Karpas-422 (cell line): ENCODE measurements at regions not wholly inside any gene's neighbourhood (a gene's known extent, or its start where the extent isn't known, plus 50 kb on each side); places are given as distances from the start of the nearest gene placed in this dataset.

ENCODE experiments used
- DNase-seq: peaks from one replicate; pipeline ENCODE4 v3.0.0-alpha.2; 2015
- H2AFZ ChIP-seq: fragments of 200-600 bp; sonication (generic); 2 replicates; pipeline ENCODE4 v1.6.1; 2014; ENCODE audit warnings: antibody characterized with exemption, low read length, mixed read lengths
- H3K27ac ChIP-seq: fragments of 200-600 bp; sonication (generic); 2 replicates; pipeline ENCODE4 v1.5.1; 2014; ENCODE audit warnings: mild to moderate bottlenecking, low read length, moderate library complexity
- H3K27me3 ChIP-seq: fragments of 200-600 bp; sonication (generic); 2 replicates; pipeline ENCODE4 v1.6.1; 2014; ENCODE audit warnings: low read length, mixed read lengths
- H3K36me3 ChIP-seq: fragments of 200-600 bp; sonication (generic); 2 replicates; pipeline ENCODE4 v1.6.1; 2014; ENCODE audit warnings: low read length, mixed read lengths; ENCODE audit not compliant: insufficient read depth
- H3K4me1 ChIP-seq: fragments of 200-600 bp; sonication (generic); 2 replicates; pipeline ENCODE4 v1.6.1; 2014; ENCODE audit warnings: mild to moderate bottlenecking, low read length, mixed read lengths
- H3K4me2 ChIP-seq: fragments of 200-600 bp; sonication (generic); 2 replicates; pipeline ENCODE4 v1.6.1; 2014; ENCODE audit warnings: low read length, low read depth, mild to moderate bottlenecking; ENCODE audit not compliant: poor library complexity, severe bottlenecking
- H3K4me3 ChIP-seq: fragments of 200-600 bp; sonication (generic); 2 replicates; pipeline ENCODE4 v1.5.1; 2014; ENCODE audit warnings: mild to moderate bottlenecking, antibody characterized with exemption, low read length, mixed read lengths
- H3K79me2 ChIP-seq: fragments of 200-600 bp; sonication (generic); 2 replicates; pipeline ENCODE4 v1.6.1; 2014; ENCODE audit warnings: mild to moderate bottlenecking, low read length, mixed read lengths
- H3K9ac ChIP-seq: fragments of 200-600 bp; sonication (generic); 2 replicates; pipeline ENCODE4 v1.6.0; 2014; ENCODE audit warnings: low read length
- H3K9me2 ChIP-seq: fragments of 200-600 bp; sonication (generic), shearing (Covaris generic); replicated peaks from 2 replicates; pipeline ENCODE4 v1.6.0; 2014; ENCODE audit warnings: mild to moderate bottlenecking, low read length, moderate library complexity; ENCODE audit not compliant: insufficient read depth
- H3K9me3 ChIP-seq: fragments of 300-700, 200-600 bp; sonication (generic); 2 replicates; pipeline ENCODE4 v1.6.1; 2014; ENCODE audit warnings: low read length, mixed read lengths
- H4K20me1 ChIP-seq: fragments of 200-600 bp; sonication (generic); 2 replicates; pipeline ENCODE4 v1.6.1; 2014; ENCODE audit warnings: mild to moderate bottlenecking, antibody characterized with exemption, low read length, low read depth; ENCODE audit not compliant: insufficient read depth

DNA sequence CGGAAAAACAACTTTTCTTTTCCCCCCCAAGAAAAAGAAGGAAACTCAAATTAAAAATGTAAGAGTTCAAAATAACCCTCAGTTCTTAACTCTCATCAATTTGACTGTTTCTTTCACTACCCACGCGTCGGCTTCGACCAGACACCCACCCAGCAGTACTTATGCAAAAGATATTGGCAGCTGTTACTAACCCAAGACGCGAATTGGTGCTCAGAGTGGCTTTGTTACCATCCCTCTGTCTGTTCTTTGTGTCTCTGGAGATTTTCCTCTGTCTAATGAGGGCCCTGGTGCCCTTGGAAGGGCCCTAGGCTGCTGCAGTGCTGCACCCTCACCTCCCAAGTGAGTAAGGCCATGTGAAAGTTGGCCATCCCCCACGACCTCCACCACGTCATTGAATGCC lies 180.5 kb upstream of the NECTIN1 start:
- Histone ChIP-seq H3K4me2 (no peak overlapping the region), H3K9me2 (no peaks in the 10 kb centered on the region), H3K36me3 (no peaks in the 10 kb centered on the region), H2AFZ (no peak overlapping the region), H4K20me1 (no peaks in the 10 kb centered on the region), H3K79me2 (no peaks in the 10 kb centered on the region), H3K27me3 (no peaks in the 10 kb centered on the region), H3K4me3 (no peak overlapping the region), H3K9me3 (no peaks in the 10 kb centered on the region), H3K4me1 (peaks cover 6% of the 10 kb centered on the region), H3K9ac (no peak overlapping the region), H3K27ac (no peak overlapping the region)
- no peak for DNase-seq

DNA sequence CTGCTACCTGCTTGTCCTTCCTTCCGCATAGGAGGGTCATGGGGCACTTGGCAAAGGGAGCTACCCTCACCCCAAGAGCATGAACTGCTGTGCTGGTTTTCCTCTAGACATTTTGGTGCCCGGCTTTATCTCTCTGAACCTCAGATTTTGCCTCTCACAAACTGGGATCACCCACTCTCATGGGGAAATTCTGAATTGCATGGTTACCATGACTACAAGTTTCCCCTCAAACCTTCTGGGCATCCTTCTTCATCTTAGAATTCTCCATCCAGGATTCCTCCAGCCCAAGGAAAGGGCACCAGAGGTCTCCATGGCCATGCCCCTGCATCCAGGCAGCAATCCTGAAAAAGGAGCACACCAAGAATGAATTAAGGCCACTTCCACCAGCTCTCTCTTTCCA lies 180.1 kb upstream of the NECTIN1 start:
- Histone ChIP-seq H3K79me2 (no peaks in the 10 kb centered on the region), H4K20me1 (no peaks in the 10 kb centered on the region), H3K9ac (no peak overlapping the region), H3K4me2 (no peak overlapping the region), H3K4me3 (no peak overlapping the region), H3K36me3 (no peaks in the 10 kb centered on the region), H2AFZ (no peak overlapping the region), H3K27ac (no peak overlapping the region), H3K27me3 (no peaks in the 10 kb centered on the region), H3K4me1 (peaks cover 6% of the 10 kb centered on the region), H3K9me3 (no peaks in the 10 kb centered on the region), H3K9me2 (no peaks in the 10 kb centered on the region)
- no peak for DNase-seq

DNA sequence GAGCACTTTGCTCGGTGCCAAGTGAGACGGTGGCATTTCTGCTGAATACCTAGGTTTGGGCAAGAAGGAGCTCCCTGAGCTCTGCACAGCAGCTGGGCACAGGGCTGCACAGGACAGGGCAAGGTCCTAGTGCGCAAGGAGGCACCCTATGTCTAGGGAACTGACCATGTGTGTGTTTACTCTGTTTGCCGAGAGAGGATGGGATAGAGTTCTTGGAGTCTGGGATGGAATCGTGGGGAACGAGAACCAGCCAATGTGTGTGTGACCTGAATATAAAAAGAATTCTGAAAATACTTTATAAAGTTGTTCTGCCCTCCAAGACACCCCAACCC lies 179.5 kb upstream of the NECTIN1 start:
- H3K4me2 ChIP-seq = no peak overlapping the region
- DNase-seq = no peak
- H3K27me3 ChIP-seq = no peaks in the 10 kb centered on the region
- no peaks in the 10 kb centered on the region for H3K79me2 ChIP-seq
- H2AFZ ChIP-seq = no peak overlapping the region
- no peaks in the 10 kb centered on the region for H3K36me3 ChIP-seq
- H3K27ac ChIP-seq = no peak overlapping the region
- no peaks in the 10 kb centered on the region for H4K20me1 ChIP-seq
- no peaks in the 10 kb centered on the region for H3K9me2 ChIP-seq
- H3K4me3 ChIP-seq = no peak overlapping the region
- H3K9ac ChIP-seq = no peak overlapping the region
- no peaks in the 10 kb centered on the region for H3K9me3 ChIP-seq
- H3K4me1 ChIP-seq = peaks cover 6% of the 10 kb centered on the region

DNA sequence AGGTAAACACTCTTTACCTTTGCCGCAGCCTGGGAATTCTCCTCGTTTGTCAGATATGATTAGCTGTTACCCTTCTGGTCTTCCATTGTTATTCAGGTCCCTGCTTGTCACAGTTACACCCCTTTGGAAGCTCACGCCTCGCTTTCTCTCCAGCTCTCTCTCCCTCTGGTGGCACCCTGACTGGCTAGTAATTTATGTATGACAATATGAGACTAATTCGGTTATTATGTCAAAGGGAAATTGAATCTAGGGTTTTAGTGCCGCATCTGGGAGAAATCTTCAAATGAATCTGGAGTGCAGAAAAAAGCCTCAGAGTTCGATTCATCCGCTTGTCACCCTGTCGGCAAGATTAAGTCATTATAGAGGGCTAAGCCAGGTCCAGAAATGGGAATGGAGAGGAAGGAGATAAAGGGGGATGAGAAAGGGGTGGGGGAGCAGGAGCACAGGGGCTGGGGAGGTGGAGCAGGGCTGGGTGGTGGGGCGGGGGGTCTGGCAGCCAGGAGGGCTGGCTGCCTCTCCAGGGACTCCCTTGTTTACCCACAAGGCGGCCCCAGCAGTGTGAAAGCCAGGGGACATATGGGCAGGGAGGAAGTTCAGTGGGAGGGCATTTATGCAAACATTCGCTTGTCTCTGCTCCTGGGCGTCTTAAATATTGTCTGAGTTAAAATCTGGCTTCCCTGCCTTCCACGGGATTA lies 179.0 kb upstream of the NECTIN1 start:
- Histone ChIP-seq H3K4me3 (no peak overlapping the region), H3K79me2 (no peaks in the 10 kb centered on the region), H3K27ac (no peak overlapping the region), H3K4me1 (peaks cover 6% of the 10 kb centered on the region), H2AFZ (no peak overlapping the region), H3K9me2 (no peaks in the 10 kb centered on the region), H4K20me1 (no peaks in the 10 kb centered on the region), H3K9me3 (no peaks in the 10 kb centered on the region), H3K4me2 (no peak overlapping the region), H3K36me3 (no peaks in the 10 kb centered on the region), H3K27me3 (no peaks in the 10 kb centered on the region), H3K9ac (no peak overlapping the region)
- DNase-seq = no peak

DNA sequence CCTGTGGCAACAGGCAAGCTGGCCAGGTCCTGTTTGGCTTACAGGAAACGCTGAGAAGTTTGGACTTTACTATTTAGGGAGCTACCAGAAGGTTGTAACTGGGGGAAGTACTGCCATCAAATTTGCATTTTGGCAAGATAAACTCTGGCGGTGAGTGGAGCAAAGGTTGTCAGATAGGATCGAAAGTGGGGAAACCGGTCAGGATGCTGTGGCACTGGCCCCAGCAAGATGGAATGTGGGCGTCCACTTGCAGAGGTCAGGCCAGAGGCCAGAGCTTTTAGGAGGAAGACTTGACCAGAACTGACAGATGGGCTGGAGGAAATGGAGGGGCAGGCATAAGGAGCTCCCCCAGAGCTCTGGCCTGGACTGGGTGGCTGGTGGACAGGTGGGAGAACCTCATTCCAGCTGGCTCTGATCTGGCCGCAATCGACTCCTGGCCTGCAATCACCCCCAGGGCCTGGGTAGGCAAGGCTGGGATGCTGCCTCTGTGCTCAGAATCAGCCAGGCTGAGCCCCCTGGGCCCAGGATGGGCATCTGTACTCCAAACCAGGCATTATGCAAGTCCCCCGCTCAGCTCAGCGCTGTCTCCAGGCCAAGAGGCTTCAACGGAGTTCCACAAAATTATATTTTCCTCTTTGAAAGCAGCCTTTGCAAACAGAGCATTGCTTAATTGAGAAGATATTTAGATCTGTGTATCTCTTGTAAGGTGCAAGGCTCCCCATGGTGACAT lies 178.3 kb upstream of the NECTIN1 start:
- H4K20me1 ChIP-seq = no peaks in the 10 kb centered on the region
- H3K4me1 ChIP-seq = peaks cover 6% of the 10 kb centered on the region
- no peak overlapping the region for H3K4me2 ChIP-seq
- no peak overlapping the region for H3K4me3 ChIP-seq
- no peak overlapping the region for H2AFZ ChIP-seq
- H3K9ac ChIP-seq = no peak overlapping the region
- no peak for DNase-seq
- H3K27me3 ChIP-seq = no peaks in the 10 kb centered on the region
- no peak overlapping the region for H3K27ac ChIP-seq
- H3K36me3 ChIP-seq = no peaks in the 10 kb centered on the region
- H3K9me3 ChIP-seq = no peaks in the 10 kb centered on the region
- no peaks in the 10 kb centered on the region for H3K9me2 ChIP-seq
- no peaks in the 10 kb centered on the region for H3K79me2 ChIP-seq

DNA sequence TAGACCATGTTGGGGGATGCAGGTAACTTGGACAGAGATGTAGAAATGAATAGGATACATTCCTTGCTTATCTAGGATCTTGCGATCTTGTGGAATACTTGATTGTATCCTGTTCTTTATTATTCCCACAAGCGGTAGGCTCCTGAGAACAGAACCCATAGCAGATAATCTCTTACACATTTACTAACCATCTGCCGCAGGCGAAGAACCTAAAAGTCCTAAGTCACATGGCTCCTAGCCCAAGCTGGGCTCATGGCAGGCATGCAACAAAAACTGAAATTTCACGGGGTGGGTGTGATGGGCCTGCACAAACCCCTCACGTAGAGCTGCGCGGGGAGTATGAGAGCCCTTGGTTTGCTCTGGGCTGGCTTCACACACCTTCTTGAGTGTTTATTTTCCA lies 177.4 kb upstream of the NECTIN1 start:
- Histone ChIP-seq H3K27ac (no peak overlapping the region), H3K36me3 (no peaks in the 10 kb centered on the region), H3K4me3 (no peak overlapping the region), H3K4me1 (peaks cover 6% of the 10 kb centered on the region), H3K9me2 (no peaks in the 10 kb centered on the region), H3K9me3 (no peaks in the 10 kb centered on the region), H2AFZ (no peak overlapping the region), H3K9ac (no peak overlapping the region), H3K4me2 (no peak overlapping the region), H4K20me1 (no peaks in the 10 kb centered on the region), H3K27me3 (no peaks in the 10 kb centered on the region), H3K79me2 (no peaks in the 10 kb centered on the region)
- no peak for DNase-seq

DNA sequence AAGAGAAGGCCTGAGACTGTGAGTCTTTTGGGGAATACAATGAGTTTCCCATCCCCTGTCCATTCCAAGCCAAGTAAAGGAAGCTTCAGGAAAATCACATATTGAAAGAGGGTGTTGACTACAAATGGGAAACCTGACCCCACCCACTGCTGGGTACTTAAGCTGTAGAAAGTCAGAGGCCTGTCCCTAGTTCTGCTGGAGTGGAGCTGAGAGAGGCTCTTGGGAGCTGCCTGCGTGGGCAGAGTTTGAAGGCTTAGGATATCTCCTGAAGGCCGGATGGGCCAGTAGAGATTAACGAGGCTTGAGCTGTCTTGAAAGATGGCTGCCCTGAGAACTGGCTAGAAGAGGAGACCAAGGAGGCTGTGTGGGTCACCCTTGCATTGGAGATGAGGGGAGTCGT lies 176.2 kb upstream of the NECTIN1 start:
- Histone ChIP-seq H3K4me2 (no peak overlapping the region), H3K27ac (no peak overlapping the region), H2AFZ (no peak overlapping the region), H3K27me3 (no peaks in the 10 kb centered on the region), H3K4me3 (no peak overlapping the region), H3K9ac (no peak overlapping the region), H3K4me1 (peaks cover 6% of the 10 kb centered on the region), H4K20me1 (no peaks in the 10 kb centered on the region), H3K36me3 (no peaks in the 10 kb centered on the region), H3K79me2 (no peaks in the 10 kb centered on the region), H3K9me3 (no peaks in the 10 kb centered on the region), H3K9me2 (no peaks in the 10 kb centered on the region)
- no peak for DNase-seq

DNA sequence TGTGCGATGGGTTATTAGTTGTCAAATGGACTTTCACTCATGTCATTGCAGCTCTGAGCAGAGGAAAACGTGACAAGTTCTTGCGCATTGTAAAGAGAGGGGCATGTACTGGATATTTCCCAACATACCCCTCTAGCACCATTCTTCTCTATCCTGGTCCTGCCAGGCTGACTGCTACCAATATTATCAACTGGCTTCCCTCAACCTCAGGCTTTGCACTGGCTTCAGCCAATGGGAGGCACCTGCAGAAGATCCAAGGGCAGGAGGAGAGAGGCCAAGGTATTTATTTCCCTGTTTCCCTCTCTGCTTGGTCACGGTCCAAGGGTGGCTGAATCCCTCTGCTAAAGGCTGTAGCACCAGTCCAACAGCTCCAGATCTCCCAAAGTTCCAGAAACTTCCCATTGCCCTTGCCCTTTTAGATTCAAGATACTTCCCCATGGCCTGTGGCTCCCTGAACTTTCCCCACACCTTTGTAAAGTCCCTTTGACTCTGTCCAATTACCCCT lies 175.6 kb upstream of the NECTIN1 start:
- H3K4me1 ChIP-seq = peaks cover 4% of the 10 kb centered on the region
- H3K9me3 ChIP-seq = no peaks in the 10 kb centered on the region
- no peak overlapping the region for H2AFZ ChIP-seq
- no peaks in the 10 kb centered on the region for H3K9me2 ChIP-seq
- H3K4me2 ChIP-seq = no peak overlapping the region
- no peaks in the 10 kb centered on the region for H3K27me3 ChIP-seq
- H3K9ac ChIP-seq = no peak overlapping the region
- no peak overlapping the region for H3K4me3 ChIP-seq
- no peak for DNase-seq
- no peaks in the 10 kb centered on the region for H3K79me2 ChIP-seq
- no peak overlapping the region for H3K27ac ChIP-seq
- H4K20me1 ChIP-seq = no peaks in the 10 kb centered on the region
- no peaks in the 10 kb centered on the region for H3K36me3 ChIP-seq
